ENCODE measurements at regions not wholly inside any gene's neighbourhood (a gene's known extent, or its start where the extent isn't known, plus 50 kb on each side); places are given as distances from the start of the nearest gene placed in this dataset.

DNA sequence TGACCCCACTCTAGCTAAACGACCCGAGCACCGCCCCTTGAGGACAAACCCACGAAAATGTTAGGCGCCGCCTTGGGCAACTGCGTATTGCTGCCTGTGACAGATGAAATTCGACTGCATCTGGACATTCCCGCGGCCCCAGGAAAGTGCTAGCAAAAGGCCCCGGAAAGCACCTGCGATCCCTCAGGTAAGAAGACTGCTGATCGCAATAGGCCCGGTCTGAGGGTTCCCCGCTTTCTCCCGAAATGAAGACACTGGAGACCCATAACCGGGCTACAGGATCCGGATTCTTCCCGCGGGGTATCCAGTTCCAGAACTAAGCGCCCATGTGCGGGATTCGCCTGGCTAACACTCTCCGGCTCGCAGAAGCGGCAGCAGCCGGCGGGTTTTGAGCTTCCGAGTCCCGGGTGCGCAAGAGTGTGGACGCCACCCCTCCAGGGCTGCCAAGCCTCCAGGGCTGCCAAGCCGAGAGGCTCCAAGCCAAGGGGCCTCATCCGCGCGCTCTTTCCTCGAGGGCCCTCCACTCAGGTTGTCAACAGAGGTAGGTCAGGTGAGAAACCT is 157.9 kb upstream of the NBPF11 start:
- peak overlapping the region; percentile 78 for H3K4me3 Mint-ChIP-seq
- H3K4me1 Mint-ChIP-seq, result peaks cover 22% of the 10 kb centered on the region
- POLR2A ChIA-PET, result interaction anchor here (0.8 to 2.3 kb wide), 4 partner anchors 8 to 46 kb away, joined by 3 to 16 read pairs (median 9); no protein-coding TSS in a partner anchor
- H3K36me3 Mint-ChIP-seq, result peaks cover 4% of the 10 kb centered on the region; the same call in 1 of the 2 replicates
- H3K9me3 Mint-ChIP-seq, result peaks cover 9% of the 10 kb centered on the region
- no peak overlapping the region for H3K27ac Mint-ChIP-seq
- ATAC-seq (peak; percentile 56), DNase-seq (ENCODE audit: low spot score) (peak; percentile 56)
- TF ChIP-seq, protein P1, sequence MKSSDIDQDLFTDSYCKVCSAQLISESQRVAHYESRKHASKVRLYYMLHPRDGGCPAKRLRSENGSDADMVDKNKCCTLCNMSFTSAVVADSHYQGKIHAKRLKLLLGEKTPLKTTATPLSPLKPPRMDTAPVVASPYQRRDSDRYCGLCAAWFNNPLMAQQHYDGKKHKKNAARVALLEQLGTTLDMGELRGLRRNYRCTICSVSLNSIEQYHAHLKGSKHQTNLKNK (CRISPR knock-in tag; IDR thresholded peaks at IDR 0.05), result no peak
- no peak for TF ChIP-seq MYBL2 (CRISPR knock-in tag; IDR thresholded peaks at IDR 0.05)
- TF ChIP-seq SMAD4 (CRISPR knock-in tag; IDR thresholded peaks at IDR 0.05), result no peak
- CTCF ChIA-PET, result interaction anchor here (1.2 kb wide), 1 partner anchor 8 kb away, joined by 9 read pairs; no protein-coding TSS in a partner anchor
- peaks cover 83% of the 10 kb centered on the region for H3K27me3 Mint-ChIP-seq (ENCODE audit: low read depth)

DNA sequence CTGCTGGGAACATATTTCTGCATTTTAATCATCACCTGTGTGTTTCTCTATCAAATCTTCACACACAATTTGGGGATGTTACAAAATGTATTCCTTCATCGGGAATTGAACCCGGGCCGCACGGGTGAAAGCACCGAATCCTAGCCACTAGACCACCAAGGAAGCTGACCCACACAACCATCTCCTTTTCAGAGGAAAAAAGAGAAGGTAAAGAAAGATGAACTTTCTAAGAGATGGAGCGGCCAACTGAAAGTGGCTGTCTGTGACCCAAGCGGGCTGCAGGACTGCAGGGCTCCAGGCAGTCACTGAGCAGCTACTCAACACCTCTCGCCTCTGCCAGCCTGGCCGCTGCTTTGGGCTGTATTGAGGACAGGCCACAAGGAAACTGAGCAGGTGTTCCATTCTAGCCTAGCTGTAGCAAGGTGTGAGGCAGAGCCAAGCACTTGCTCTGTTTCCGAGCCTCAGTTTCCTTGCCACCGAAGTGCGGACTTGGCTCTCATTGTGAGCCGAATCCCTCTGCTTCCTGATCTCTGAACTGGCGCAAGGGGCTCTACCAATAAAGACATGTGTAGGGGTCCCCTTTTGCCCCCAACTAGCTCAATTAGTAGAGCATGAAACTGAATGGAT is 156.9 kb upstream of the NBPF11 start:
- TF ChIP-seq FOXJ3 (CRISPR knock-in tag; IDR thresholded peaks at IDR 0.05; ENCODE audit: borderline replicate concordance) (no peak), JUN (CRISPR knock-in tag; IDR thresholded peaks at IDR 0.05) (no peak), CBFB (CRISPR knock-in tag; IDR thresholded peaks at IDR 0.05; ENCODE audit: low read depth) (no peak), ZNF219 (CRISPR knock-in tag; IDR thresholded peaks at IDR 0.05; ENCODE audit: borderline replicate concordance) (no peak), KAT7 (CRISPR knock-in tag; IDR thresholded peaks at IDR 0.05; ENCODE audit: borderline replicate concordance) (no peak), RELA (CRISPR knock-in tag; IDR thresholded peaks at IDR 0.05; ENCODE audit: borderline replicate concordance) (no peak), ESRRA (CRISPR knock-in tag; IDR thresholded peaks at IDR 0.05; ENCODE audit: borderline replicate concordance) (no peak)
- TF ChIP-seq, protein P2, sequence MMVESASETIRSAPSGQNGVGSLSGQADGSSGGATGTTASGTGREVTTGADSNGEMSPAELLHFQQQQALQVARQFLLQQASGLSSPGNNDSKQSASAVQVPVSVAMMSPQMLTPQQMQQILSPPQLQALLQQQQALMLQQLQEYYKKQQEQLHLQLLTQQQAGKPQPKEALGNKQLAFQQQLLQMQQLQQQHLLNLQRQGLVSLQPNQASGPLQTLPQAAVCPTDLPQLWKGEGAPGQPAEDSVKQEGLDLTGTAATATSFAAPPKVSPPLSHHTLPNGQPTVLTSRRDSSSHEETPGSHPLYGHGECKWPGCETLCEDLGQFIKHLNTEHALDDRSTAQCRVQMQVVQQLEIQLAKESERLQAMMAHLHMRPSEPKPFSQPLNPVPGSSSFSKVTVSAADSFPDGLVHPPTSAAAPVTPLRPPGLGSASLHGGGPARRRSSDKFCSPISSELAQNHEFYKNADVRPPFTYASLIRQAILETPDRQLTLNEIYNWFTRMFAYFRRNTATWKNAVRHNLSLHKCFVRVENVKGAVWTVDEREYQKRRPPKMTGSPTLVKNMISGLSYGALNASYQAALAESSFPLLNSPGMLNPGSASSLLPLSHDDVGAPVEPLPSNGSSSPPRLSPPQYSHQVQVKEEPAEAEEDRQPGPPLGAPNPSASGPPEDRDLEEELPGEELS (CRISPR knock-in tag; IDR thresholded peaks at IDR 0.05), result no peak
- TF ChIP-seq, protein P3, sequence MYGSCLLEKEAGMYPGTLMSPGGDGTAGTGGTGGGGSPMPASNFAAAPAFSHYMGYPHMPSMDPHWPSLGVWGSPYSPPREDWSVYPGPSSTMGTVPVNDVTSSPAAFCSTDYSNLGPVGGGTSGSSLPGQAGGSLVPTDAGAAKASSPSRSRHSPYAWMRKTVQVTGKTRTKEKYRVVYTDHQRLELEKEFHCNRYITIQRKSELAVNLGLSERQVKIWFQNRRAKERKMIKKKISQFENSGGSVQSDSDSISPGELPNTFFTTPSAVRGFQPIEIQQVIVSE (CRISPR knock-in tag; IDR thresholded peaks at IDR 0.05; ENCODE audit: borderline replicate concordance), result no peak
- TF ChIP-seq, protein P1 (CRISPR knock-in tag; IDR thresholded peaks at IDR 0.05), result no peak
- TF ChIP-seq, protein P4, sequence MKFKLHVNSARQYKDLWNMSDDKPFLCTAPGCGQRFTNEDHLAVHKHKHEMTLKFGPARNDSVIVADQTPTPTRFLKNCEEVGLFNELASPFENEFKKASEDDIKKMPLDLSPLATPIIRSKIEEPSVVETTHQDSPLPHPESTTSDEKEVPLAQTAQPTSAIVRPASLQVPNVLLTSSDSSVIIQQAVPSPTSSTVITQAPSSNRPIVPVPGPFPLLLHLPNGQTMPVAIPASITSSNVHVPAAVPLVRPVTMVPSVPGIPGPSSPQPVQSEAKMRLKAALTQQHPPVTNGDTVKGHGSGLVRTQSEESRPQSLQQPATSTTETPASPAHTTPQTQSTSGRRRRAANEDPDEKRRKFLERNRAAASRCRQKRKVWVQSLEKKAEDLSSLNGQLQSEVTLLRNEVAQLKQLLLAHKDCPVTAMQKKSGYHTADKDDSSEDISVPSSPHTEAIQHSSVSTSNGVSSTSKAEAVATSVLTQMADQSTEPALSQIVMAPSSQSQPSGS (CRISPR knock-in tag; IDR thresholded peaks at IDR 0.05; ENCODE audit: borderline replicate concordance, low read depth), result no peak
- H3K4me3 Mint-ChIP-seq, result peak overlapping the region; percentile 78
- DNase-seq (ENCODE audit: low spot score) (peak; percentile 57), ATAC-seq (peak; percentile 90)
- no peak overlapping the region for H3K27ac Mint-ChIP-seq
- peaks cover 4% of the 10 kb centered on the region; the same call in 1 of the 2 replicates for H3K36me3 Mint-ChIP-seq
- H3K27me3 Mint-ChIP-seq (ENCODE audit: low read depth), result peaks cover 73% of the 10 kb centered on the region
- CTCF ChIA-PET, result interaction anchor here (1.2 kb wide), 1 partner anchor 9 kb away, joined by 9 read pairs; no protein-coding TSS in a partner anchor
- H3K9me3 Mint-ChIP-seq, result peaks cover 6% of the 10 kb centered on the region
- peaks cover 28% of the 10 kb centered on the region for H3K4me1 Mint-ChIP-seq
- POLR2A ChIA-PET, result interaction anchor here (0.8 to 2.3 kb wide), 4 partner anchors 9 to 45 kb away, joined by 3 to 16 read pairs (median 9); no protein-coding TSS in a partner anchor

DNA sequence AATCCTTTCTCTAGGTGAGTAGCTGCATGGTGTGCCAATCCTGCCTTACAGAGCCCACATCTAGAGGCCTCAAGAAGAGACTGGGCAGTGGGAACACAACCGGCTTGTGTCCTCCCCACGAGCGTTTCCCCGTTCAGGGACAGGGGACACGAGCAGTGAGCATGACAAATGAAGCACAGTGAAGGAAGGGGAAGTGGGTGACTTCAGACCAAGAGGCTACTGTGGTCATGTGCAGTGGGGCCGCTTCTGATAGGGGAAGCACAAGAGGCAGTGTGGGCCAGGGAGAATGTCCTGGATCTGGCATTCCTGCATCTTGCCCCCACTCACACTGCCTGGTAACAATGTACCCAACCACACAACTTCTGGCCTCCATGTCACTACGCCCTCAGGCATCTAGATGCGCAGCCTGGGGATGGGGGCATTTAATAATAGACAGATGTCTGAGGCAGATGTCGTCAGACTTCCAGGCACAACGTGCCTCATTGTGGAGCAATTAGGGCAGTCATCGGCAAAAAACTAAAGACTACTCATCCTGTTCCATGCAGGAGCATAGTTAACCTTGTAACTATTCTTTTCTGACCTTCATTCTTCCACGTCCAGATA is 155.6 kb upstream of the NBPF11 start:
- ATAC-seq, result no peak
- DNase-seq (ENCODE audit: low spot score), result no peak
- Mint-ChIP-seq H3K27me3 (ENCODE audit: low read depth) (peaks cover 65% of the 10 kb centered on the region), H3K4me3 (no peak overlapping the region), H3K27ac (no peak overlapping the region), H3K36me3 (peaks cover 4% of the 10 kb centered on the region; the same call in 1 of the 2 replicates), H3K9me3 (peaks cover 4% of the 10 kb centered on the region; the same call in 1 of the 2 replicates), H3K4me1 (peaks cover 30% of the 10 kb centered on the region)
- ChIA-PET CTCF (no interaction called here), POLR2A (no interaction called here)
- no peak for TF ChIP-seq FOXJ3 (CRISPR knock-in tag; IDR thresholded peaks at IDR 0.05; ENCODE audit: borderline replicate concordance)
- no peak for TF ChIP-seq ZBTB21 (CRISPR knock-in tag; IDR thresholded peaks at IDR 0.05; ENCODE audit: borderline replicate concordance)
- TF ChIP-seq ZNF138 (CRISPR knock-in tag; conservative IDR thresholded peaks at IDR 0.05), result no peak
- no peak for TF ChIP-seq GTF2I (CRISPR knock-in tag; conservative IDR thresholded peaks at IDR 0.05)
- TF ChIP-seq NR2C2 (CRISPR knock-in tag; IDR thresholded peaks at IDR 0.05), result no peak
- TF ChIP-seq, protein P5, sequence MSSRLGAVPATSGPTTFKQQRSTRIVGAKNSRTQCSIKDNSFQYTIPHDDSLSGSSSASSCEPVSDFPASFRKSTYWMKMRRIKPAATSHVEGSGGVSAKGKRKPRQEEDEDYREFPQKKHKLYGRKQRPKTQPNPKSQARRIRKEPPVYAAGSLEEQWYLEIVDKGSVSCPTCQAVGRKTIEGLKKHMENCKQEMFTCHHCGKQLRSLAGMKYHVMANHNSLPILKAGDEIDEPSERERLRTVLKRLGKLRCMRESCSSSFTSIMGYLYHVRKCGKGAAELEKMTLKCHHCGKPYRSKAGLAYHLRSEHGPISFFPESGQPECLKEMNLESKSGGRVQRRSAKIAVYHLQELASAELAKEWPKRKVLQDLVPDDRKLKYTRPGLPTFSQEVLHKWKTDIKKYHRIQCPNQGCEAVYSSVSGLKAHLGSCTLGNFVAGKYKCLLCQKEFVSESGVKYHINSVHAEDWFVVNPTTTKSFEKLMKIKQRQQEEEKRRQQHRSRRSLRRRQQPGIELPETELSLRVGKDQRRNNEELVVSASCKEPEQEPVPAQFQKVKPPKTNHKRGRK (CRISPR knock-in tag; IDR thresholded peaks at IDR 0.05; ENCODE audit: borderline replicate concordance), result no peak
- TF ChIP-seq, protein P6, sequence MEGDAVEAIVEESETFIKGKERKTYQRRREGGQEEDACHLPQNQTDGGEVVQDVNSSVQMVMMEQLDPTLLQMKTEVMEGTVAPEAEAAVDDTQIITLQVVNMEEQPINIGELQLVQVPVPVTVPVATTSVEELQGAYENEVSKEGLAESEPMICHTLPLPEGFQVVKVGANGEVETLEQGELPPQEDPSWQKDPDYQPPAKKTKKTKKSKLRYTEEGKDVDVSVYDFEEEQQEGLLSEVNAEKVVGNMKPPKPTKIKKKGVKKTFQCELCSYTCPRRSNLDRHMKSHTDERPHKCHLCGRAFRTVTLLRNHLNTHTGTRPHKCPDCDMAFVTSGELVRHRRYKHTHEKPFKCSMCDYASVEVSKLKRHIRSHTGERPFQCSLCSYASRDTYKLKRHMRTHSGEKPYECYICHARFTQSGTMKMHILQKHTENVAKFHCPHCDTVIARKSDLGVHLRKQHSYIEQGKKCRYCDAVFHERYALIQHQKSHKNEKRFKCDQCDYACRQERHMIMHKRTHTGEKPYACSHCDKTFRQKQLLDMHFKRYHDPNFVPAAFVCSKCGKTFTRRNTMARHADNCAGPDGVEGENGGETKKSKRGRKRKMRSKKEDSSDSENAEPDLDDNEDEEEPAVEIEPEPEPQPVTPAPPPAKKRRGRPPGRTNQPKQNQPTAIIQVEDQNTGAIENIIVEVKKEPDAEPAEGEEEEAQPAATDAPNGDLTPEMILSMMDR (IDR thresholded peaks at IDR 0.05), result no peak
- TF ChIP-seq, protein P7, sequence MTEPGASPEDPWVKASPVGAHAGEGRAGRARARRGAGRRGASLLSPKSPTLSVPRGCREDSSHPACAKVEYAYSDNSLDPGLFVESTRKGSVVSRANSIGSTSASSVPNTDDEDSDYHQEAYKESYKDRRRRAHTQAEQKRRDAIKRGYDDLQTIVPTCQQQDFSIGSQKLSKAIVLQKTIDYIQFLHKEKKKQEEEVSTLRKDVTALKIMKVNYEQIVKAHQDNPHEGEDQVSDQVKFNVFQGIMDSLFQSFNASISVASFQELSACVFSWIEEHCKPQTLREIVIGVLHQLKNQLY (CRISPR knock-in tag; IDR thresholded peaks at IDR 0.05), result no peak
